Endothelial cell of umbilical vein (primary cell): ENCODE measurements at regions not wholly inside any gene's neighbourhood (a gene's known extent, or its start where the extent isn't known, plus 50 kb on each side); places are given as distances from the start of the nearest gene placed in this dataset.

Experiments used
- EZH2 ChIP-seq: IDR thresholded peaks from 2 replicates; pipeline ENCODE4 v1.6.1; 2012; ENCODE audit warnings: borderline replicate concordance, low read depth, mild to moderate bottlenecking, moderate library complexity, low read length, inconsistent platforms; ENCODE audit not compliant: severe bottlenecking
- FOS ChIP-seq: IDR thresholded peaks from 2 replicates; pipeline ENCODE4 v1.6.1; 2011; ENCODE audit warnings: mild to moderate bottlenecking, low read length, moderate library complexity, borderline replicate concordance; ENCODE audit not compliant: insufficient read depth
- GATA2 ChIP-seq: IDR thresholded peaks from 2 replicates; pipeline ENCODE4 v1.7.0; 2011; ENCODE audit warnings: low read depth, mild to moderate bottlenecking, moderate library complexity, mixed read lengths, low read length; ENCODE audit not compliant: insufficient read length, insufficient read depth
- MYC ChIP-seq: IDR thresholded peaks from one replicate; pipeline ENCODE4 v1.6.1; 2011; ENCODE audit warnings: mild to moderate bottlenecking, low read depth, low read length
- POLR2A ChIP-seq: IDR thresholded peaks from 2 replicates; pipeline ENCODE4 v1.6.1; 2012; ENCODE audit warnings: low read depth, mild to moderate bottlenecking, control low read depth, low read length
- POLR2AphosphoS5 ChIP-seq: IDR thresholded peaks from 2 replicates; pipeline ENCODE4 v1.6.1; 2012; ENCODE audit warnings: low read depth, mild to moderate bottlenecking, control low read depth, low read length, moderate library complexity; ENCODE audit not compliant: insufficient read depth
- TF ChIP-seq, protein P1 (sequence below), 2 donors: IDR thresholded peaks; 1 replicate in 1 of 2; 2 replicates in 1 of 2; pipeline ENCODE4 v1.5.1; 2011; ENCODE audit warnings: low read length in 2 of 2, mild to moderate bottlenecking in 2 of 2, moderate library complexity in 2 of 2, control low read depth in 1 of 2, inconsistent platforms in 1 of 2, low read depth in 1 of 2; ENCODE audit not compliant: insufficient read depth in 1 of 2; ENCODE audit errors: extremely low read depth in 1 of 2
- TF ChIP-seq, protein P2 (sequence below): IDR thresholded peaks from 2 replicates; pipeline ENCODE4 v1.6.1; 2011; ENCODE audit not compliant: insufficient read depth, insufficient read length

DNA sequence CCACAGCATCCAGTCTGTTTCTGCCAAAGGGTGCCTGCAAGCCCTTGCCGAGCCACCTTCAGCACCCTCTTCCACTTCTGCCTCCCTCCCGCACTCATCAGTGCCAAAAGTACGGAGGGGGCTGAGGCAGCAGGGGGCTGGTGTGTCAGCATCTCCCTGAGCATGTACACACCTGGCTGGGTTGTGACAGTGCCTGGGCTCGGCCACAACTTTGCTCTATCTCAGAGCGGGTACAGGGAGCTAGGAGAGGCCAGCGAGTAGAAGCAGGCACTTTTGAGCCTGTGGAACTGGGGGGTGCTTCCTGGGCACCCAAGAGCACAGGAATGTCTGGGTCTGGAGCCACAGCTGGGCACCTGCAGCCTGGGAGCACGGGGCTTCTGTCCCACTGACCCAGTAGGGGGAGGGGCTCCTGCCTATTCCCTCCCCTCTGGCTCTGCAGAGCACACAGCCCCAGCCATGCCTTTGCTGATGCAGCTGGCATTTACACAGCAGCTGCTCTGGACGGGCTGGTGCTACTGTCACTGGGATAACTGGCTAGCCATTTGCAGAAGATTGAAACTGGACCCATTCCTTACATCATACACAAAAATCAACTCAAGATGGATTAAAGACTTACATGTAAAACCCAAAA, 319.8 kb upstream of the RRP15 start:
- TF ChIP-seq, protein P1, sequence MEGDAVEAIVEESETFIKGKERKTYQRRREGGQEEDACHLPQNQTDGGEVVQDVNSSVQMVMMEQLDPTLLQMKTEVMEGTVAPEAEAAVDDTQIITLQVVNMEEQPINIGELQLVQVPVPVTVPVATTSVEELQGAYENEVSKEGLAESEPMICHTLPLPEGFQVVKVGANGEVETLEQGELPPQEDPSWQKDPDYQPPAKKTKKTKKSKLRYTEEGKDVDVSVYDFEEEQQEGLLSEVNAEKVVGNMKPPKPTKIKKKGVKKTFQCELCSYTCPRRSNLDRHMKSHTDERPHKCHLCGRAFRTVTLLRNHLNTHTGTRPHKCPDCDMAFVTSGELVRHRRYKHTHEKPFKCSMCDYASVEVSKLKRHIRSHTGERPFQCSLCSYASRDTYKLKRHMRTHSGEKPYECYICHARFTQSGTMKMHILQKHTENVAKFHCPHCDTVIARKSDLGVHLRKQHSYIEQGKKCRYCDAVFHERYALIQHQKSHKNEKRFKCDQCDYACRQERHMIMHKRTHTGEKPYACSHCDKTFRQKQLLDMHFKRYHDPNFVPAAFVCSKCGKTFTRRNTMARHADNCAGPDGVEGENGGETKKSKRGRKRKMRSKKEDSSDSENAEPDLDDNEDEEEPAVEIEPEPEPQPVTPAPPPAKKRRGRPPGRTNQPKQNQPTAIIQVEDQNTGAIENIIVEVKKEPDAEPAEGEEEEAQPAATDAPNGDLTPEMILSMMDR (IDR thresholded peaks at IDR 0.05; ENCODE audit: extremely low read depth in 1 of 2, insufficient read depth in 1 of 2, low read depth in 1 of 2, low read length in 2 of 2): no peak
- TF ChIP-seq, protein P2, sequence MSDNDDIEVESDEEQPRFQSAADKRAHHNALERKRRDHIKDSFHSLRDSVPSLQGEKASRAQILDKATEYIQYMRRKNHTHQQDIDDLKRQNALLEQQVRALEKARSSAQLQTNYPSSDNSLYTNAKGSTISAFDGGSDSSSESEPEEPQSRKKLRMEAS: no peak
- TF ChIP-seq GATA2 (no peak), POLR2A (no peak), EZH2 (no peak), FOS (no peak), POLR2AphosphoS5 (no peak), MYC (no peak)
